Immature natural killer cell (primary cell): ENCODE measurements at regions not wholly inside any gene's neighbourhood (a gene's known extent, or its start where the extent isn't known, plus 50 kb on each side); places are given as distances from the start of the nearest gene placed in this dataset.

Experiments used
- DNase-seq, 3 donors: peaks; one replicate each; pipeline ENCODE4 v3.0.0; 2022; ENCODE audit warnings: mixed read lengths in 1 of 3
- H3K27ac Mint-ChIP-seq, 6 donors: one replicate each; pipeline ENCODE4 v1.8.0; 2020; ENCODE audit warnings: mixed read lengths in 6 of 6, mild to moderate bottlenecking in 5 of 6, inconsistent platforms in 4 of 6, moderate library complexity in 3 of 6
- H3K27me3 Mint-ChIP-seq, 3 donors: one replicate each; pipeline ENCODE4 v1.8.0; 2020 to 2021; ENCODE audit warnings: low read depth in 3 of 3, mild to moderate bottlenecking in 3 of 3, mixed read lengths in 3 of 3, moderate library complexity in 3 of 3, inconsistent platforms in 1 of 3
- H3K36me3 Mint-ChIP-seq, 3 donors: one replicate each; pipeline ENCODE4 v1.8.0; 2020; ENCODE audit warnings: mixed read lengths in 3 of 3, inconsistent platforms in 2 of 3, mild to moderate bottlenecking in 2 of 3
- H3K4me1 Mint-ChIP-seq, 2 donors: one replicate each; pipeline ENCODE4 v1.8.0; 2020; ENCODE audit warnings: inconsistent platforms in 2 of 2, mild to moderate bottlenecking in 2 of 2, mixed read lengths in 2 of 2, moderate library complexity in 1 of 2
- H3K4me3 Mint-ChIP-seq, 5 donors: one replicate each; pipeline ENCODE4 v1.8.0; 2020; ENCODE audit warnings: mild to moderate bottlenecking in 5 of 5, mixed read lengths in 5 of 5, inconsistent platforms in 3 of 5, moderate library complexity in 3 of 5
- H3K9me3 Mint-ChIP-seq, 6 donors: one replicate each; pipeline ENCODE4 v1.8.0; 2020; ENCODE audit warnings: mild to moderate bottlenecking in 6 of 6, mixed read lengths in 6 of 6, inconsistent platforms in 4 of 6, moderate library complexity in 3 of 6

GRCh38 chr15:62552444-62552843 is 387.4 kb upstream of the C2CD4B start:
- H3K27me3 Mint-ChIP-seq, result peaks cover 2 to 8% (median 6%) of the 10 kb centered on the region in 3 donors
- no peaks in the 10 kb centered on the region for H3K4me1 Mint-ChIP-seq
- no peak overlapping the region for H3K4me3 Mint-ChIP-seq
- no peak for DNase-seq
- H3K36me3 Mint-ChIP-seq, result no peaks in the 10 kb centered on the region
- no peak overlapping the region for H3K27ac Mint-ChIP-seq
- no peaks in the 10 kb centered on the region for H3K9me3 Mint-ChIP-seq

GRCh38 chr15:62553911-62554563 is 389.0 kb upstream of the C2CD4B start:
- no peaks in the 10 kb centered on the region for H3K4me1 Mint-ChIP-seq
- H3K27me3 Mint-ChIP-seq, result peaks cover 2 to 8% (median 5%) of the 10 kb centered on the region in 3 donors
- no peak overlapping the region for H3K4me3 Mint-ChIP-seq
- H3K9me3 Mint-ChIP-seq, result no peaks in the 10 kb centered on the region
- no peak overlapping the region for H3K27ac Mint-ChIP-seq
- no peak for DNase-seq
- no peaks in the 10 kb centered on the region for H3K36me3 Mint-ChIP-seq

GRCh38 chr15:62558640-62559380 is 393.7 kb upstream of the C2CD4B start:
- Mint-ChIP-seq H3K4me1 (no peaks in the 10 kb centered on the region), H3K9me3 (no peaks in the 10 kb centered on the region), H3K27ac (no peak overlapping the region), H3K36me3 (no peaks in the 10 kb centered on the region), H3K4me3 (no peak overlapping the region), H3K27me3 (peaks cover 0 to 5% (median 2%) of the 10 kb centered on the region in 3 donors)
- DNase-seq, result no peak

DNA sequence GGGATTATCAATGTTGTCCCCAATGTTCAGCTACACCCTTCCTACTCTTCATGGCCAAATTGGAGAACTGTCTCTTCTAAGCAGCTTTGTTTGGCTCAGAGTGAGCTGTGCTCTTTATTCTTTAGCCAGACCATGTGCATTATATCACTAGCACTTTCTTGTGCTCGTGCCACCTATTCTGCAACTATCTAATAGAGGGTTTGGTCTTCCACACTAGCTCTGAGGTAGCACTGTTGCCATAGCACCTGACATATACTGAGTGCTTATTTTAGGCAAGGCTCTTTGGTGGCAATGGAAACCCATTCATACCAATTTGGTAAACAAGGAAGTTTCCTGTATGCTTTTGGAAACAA is 394.3 kb upstream of the C2CD4B start:
- no peak for DNase-seq
- no peak overlapping the region for H3K27ac Mint-ChIP-seq
- no peak overlapping the region for H3K4me3 Mint-ChIP-seq
- H3K4me1 Mint-ChIP-seq, result no peaks in the 10 kb centered on the region
- H3K9me3 Mint-ChIP-seq, result no peaks in the 10 kb centered on the region
- H3K27me3 Mint-ChIP-seq, result peaks cover 0 to 5% (median 2%) of the 10 kb centered on the region in 3 donors
- H3K36me3 Mint-ChIP-seq, result no peaks in the 10 kb centered on the region

GRCh38 chr15:62561059-62561519 is 396.0 kb upstream of the C2CD4B start:
- Mint-ChIP-seq H3K27ac (no peak overlapping the region), H3K9me3 (no peaks in the 10 kb centered on the region), H3K4me1 (no peaks in the 10 kb centered on the region), H3K27me3 (peaks cover 0 to 5% (median 2%) of the 10 kb centered on the region in 3 donors), H3K4me3 (no peak overlapping the region), H3K36me3 (no peaks in the 10 kb centered on the region)
- no peak for DNase-seq

DNA sequence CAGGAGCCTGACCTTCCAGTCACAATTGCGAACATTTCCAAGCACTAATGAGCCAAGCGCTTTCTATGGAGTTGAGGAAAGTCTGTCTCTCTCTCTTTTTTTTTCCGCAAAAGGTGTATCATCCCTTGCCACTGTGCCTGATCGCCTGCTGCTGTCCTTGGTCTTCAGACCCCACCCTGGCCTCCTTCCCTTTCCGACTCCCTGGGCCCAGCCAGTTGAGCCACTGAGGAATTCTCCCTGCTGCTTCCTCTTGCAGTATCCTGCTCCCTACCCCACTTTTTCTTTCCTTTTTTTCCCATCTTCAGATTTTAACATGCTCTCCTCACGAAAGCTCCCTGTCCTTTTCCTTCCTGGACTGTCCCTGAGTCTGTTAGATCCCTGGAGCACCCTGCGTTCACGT is 396.5 kb upstream of the C2CD4B start:
- no peak overlapping the region for H3K4me3 Mint-ChIP-seq
- no peaks in the 10 kb centered on the region for H3K4me1 Mint-ChIP-seq
- H3K27me3 Mint-ChIP-seq, result peaks cover 0 to 5% (median 2%) of the 10 kb centered on the region in 3 donors

GRCh38 chr15:62564886-62565633 is 400.0 kb upstream of the C2CD4B start:
- Mint-ChIP-seq H3K9me3 (no peaks in the 10 kb centered on the region), H3K27me3 (peaks cover 0 to 5% (median 0%) of the 10 kb centered on the region in 3 donors), H3K4me1 (no peaks in the 10 kb centered on the region), H3K36me3 (no peaks in the 10 kb centered on the region), H3K27ac (no peak overlapping the region), H3K4me3 (no peak overlapping the region)
- DNase-seq, result no peak

More for the DNA sequence above, 396.5 kb upstream of the C2CD4B start:
- Mint-ChIP-seq H3K36me3 (no peaks in the 10 kb centered on the region), H3K9me3 (no peaks in the 10 kb centered on the region), H3K27ac (no peak overlapping the region)
- DNase-seq, result no peak

DNA sequence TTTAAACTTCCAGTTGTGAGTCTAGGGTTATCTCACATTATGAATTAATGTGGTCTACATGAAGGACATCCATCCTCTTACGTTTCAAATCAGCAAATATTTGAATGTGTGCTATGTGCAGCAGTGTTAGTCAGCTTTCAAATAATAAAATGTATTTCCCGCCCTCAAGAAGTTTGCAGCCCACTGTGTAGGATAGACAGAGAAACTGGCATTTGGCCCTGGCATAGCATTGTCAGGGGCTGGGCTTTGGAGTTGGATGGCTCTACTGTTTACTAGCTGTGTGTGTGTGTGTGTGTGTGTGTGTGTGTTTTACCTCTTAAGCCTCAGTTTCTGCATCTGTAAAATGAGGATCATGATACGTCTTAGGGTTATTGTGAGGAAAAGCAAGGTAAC is 400.5 kb upstream of the C2CD4B start:
- H3K4me1 Mint-ChIP-seq, result no peaks in the 10 kb centered on the region
- no peaks in the 10 kb centered on the region for H3K9me3 Mint-ChIP-seq
- H3K27ac Mint-ChIP-seq, result no peak overlapping the region
- H3K27me3 Mint-ChIP-seq, result peaks cover 0 to 5% (median 0%) of the 10 kb centered on the region in 3 donors
- DNase-seq, result no peak
- H3K4me3 Mint-ChIP-seq, result no peak overlapping the region
- no peaks in the 10 kb centered on the region for H3K36me3 Mint-ChIP-seq

DNA sequence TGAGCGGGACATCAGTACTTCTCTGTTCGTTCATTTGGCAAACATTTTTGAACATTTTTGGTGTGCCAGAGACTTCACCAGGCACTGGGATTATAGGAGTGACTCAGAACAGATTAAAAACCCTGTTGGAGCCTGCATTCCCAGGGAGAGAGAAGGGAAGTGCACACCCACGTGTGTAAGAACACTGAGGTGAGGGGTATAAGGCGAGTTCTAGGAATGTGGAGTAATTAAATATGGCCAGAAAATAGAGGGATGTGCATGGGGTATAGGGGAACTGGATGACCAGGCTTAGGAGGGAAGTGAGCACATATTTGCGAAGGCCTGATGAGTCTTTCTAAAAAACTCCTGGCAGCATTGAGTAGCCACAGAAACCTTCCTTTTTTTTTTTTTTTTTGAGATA is 401.2 kb upstream of the C2CD4B start:
- peaks cover 0 to 5% (median 0%) of the 10 kb centered on the region in 3 donors for H3K27me3 Mint-ChIP-seq
- H3K36me3 Mint-ChIP-seq, result no peaks in the 10 kb centered on the region
- no peak for DNase-seq
- H3K27ac Mint-ChIP-seq, result no peak overlapping the region
- H3K4me1 Mint-ChIP-seq, result no peaks in the 10 kb centered on the region
- no peak overlapping the region for H3K4me3 Mint-ChIP-seq
- H3K9me3 Mint-ChIP-seq, result no peaks in the 10 kb centered on the region

DNA sequence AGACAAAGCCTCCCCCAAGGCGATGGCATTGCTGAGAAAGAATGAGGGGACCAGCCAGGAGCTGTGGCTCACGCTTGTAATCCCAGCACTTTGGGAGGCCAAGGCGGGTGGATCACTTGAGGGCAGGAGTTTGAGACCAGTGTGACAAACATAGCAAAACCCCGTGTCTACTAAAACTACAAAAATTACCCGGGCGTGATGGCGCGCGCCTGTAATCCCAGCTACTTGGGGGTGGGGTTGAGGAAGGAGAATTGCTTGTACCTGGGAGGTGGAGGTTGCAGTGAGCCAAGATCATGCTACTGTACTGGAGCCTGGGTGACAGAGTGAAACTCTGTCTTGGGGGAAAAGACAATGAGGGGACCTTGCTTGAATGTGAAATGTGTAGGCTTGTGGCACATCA is 402.4 kb upstream of the C2CD4B start:
- no peaks in the 10 kb centered on the region for H3K36me3 Mint-ChIP-seq
- H3K4me3 Mint-ChIP-seq, result no peak overlapping the region
- no peak for DNase-seq
- H3K27me3 Mint-ChIP-seq, result peaks cover 0 to 7% (median 3%) of the 10 kb centered on the region in 3 donors
- no peak overlapping the region for H3K27ac Mint-ChIP-seq
- H3K9me3 Mint-ChIP-seq, result no peaks in the 10 kb centered on the region
- no peaks in the 10 kb centered on the region for H3K4me1 Mint-ChIP-seq

- Mint-ChIP-seq H3K27ac (no peak overlapping the region), H3K9me3 (no peaks in the 10 kb centered on the region), H3K4me3 (no peak overlapping the region), H3K36me3 (no peaks in the 10 kb centered on the region), H3K4me1 (no peaks in the 10 kb centered on the region), H3K27me3 (peaks cover 0 to 9% (median 6%) of the 10 kb centered on the region in 3 donors)
- DNase-seq, result no peak
Measured at GRCh38 chr15:62568004-62568403, 402.9 kb upstream of the C2CD4B start.

GRCh38 chr15:62568702-62569101 is 403.6 kb upstream of the C2CD4B start:
- no peak overlapping the region for H3K27ac Mint-ChIP-seq
- no peak overlapping the region for H3K4me3 Mint-ChIP-seq
- no peak for DNase-seq
- no peaks in the 10 kb centered on the region for H3K9me3 Mint-ChIP-seq
- no peaks in the 10 kb centered on the region for H3K36me3 Mint-ChIP-seq
- H3K4me1 Mint-ChIP-seq, result no peaks in the 10 kb centered on the region
- H3K27me3 Mint-ChIP-seq, result peaks cover 0 to 12% (median 6%) of the 10 kb centered on the region in 3 donors

GRCh38 chr15:62569460-62570404 is 404.6 kb upstream of the C2CD4B start:
- no peak for DNase-seq
- Mint-ChIP-seq H3K27ac (no peak overlapping the region), H3K36me3 (no peaks in the 10 kb centered on the region), H3K4me1 (no peaks in the 10 kb centered on the region), H3K27me3 (peaks cover 0 to 15% (median 6%) of the 10 kb centered on the region in 3 donors), H3K4me3 (no peak overlapping the region), H3K9me3 (no peaks in the 10 kb centered on the region)
